ENCODE measurements at regions not wholly inside any gene's neighbourhood (a gene's known extent, or its start where the extent isn't known, plus 50 kb on each side); places are given as distances from the start of the nearest gene placed in this dataset.

- TF ChIP-seq POLR2A (IDR thresholded peaks at IDR 0.05) (no peak), CTCF (IDR thresholded peaks at IDR 0.05) (no peak), EP300 (IDR thresholded peaks at IDR 0.05; ENCODE audit: low read depth) (no peak)
Observed at GRCh38 chr1:220323717-220324116, 51.5 kb upstream of the RAB3GAP2 start.
